ENCODE measurements at regions not wholly inside any gene's neighbourhood (a gene's known extent, or its start where the extent isn't known, plus 50 kb on each side); places are given as distances from the start of the nearest gene placed in this dataset.

DNA sequence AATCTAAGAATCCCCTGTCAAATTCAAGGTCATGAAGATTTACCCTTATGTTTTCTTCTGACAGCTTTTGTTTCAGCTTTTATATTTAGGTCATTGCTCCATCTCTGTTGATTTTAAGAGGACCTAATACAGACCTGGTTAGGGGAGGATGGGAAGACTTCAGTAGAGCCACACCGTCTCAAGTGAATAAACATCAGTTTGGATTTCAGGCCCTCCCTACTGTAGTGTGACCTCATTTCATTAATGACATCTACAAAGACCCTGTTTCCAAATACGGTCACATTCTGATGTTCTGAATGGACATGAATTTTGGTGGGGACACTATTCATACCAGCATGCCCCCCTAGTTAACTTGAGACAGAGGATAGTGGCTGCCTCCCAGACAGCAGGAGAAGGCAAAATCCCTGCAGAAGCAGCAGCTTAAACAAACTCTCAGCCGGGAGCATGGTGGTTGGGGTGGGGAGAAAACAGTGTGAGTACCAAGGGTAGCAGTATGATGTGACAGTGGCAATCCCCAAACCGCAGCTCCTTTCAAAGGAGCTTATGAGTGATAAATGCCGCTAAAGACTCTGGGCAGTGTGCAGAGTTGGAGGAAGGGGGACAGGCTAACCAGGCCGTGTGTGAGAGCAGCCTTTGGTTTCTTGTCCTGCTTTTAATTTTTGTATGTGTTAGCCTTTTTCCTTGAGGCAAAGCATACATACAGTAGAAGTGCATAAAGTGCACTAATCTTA lies 65.9 kb upstream of the TNP1 start:
- Mint-ChIP-seq H3K27me3 (ENCODE audit: insufficient read depth, low read depth, poor library complexity) (no peaks in the 10 kb centered on the region), H3K4me3 (no peak overlapping the region), H3K9me3 (peaks cover 6% of the 10 kb centered on the region; the same call in 1 of the 3 replicates), H3K36me3 (ENCODE audit: low read depth) (no peaks in the 10 kb centered on the region), H3K4me1 (peaks cover 17% of the 10 kb centered on the region), H3K27ac (no peak overlapping the region)
- TF ChIP-seq EZH2phosphoT487 (IDR thresholded peaks at IDR 0.05; ENCODE audit: unreplicated experiment): no peak
- no peak for TF ChIP-seq ZNF331 (CRISPR knock-in tag; IDR thresholded peaks at IDR 0.05; ENCODE audit: low read depth)
- TF ChIP-seq, protein P1, sequence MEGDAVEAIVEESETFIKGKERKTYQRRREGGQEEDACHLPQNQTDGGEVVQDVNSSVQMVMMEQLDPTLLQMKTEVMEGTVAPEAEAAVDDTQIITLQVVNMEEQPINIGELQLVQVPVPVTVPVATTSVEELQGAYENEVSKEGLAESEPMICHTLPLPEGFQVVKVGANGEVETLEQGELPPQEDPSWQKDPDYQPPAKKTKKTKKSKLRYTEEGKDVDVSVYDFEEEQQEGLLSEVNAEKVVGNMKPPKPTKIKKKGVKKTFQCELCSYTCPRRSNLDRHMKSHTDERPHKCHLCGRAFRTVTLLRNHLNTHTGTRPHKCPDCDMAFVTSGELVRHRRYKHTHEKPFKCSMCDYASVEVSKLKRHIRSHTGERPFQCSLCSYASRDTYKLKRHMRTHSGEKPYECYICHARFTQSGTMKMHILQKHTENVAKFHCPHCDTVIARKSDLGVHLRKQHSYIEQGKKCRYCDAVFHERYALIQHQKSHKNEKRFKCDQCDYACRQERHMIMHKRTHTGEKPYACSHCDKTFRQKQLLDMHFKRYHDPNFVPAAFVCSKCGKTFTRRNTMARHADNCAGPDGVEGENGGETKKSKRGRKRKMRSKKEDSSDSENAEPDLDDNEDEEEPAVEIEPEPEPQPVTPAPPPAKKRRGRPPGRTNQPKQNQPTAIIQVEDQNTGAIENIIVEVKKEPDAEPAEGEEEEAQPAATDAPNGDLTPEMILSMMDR (conservative IDR thresholded peaks at IDR 0.05; ENCODE audit: low read depth in 2 of 2): no peak
- TF ChIP-seq, protein P2, sequence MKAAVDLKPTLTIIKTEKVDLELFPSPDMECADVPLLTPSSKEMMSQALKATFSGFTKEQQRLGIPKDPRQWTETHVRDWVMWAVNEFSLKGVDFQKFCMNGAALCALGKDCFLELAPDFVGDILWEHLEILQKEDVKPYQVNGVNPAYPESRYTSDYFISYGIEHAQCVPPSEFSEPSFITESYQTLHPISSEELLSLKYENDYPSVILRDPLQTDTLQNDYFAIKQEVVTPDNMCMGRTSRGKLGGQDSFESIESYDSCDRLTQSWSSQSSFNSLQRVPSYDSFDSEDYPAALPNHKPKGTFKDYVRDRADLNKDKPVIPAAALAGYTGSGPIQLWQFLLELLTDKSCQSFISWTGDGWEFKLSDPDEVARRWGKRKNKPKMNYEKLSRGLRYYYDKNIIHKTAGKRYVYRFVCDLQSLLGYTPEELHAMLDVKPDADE (IDR thresholded peaks at IDR 0.05): no peak
- TF ChIP-seq EZH2 (IDR thresholded peaks at IDR 0.05; ENCODE audit: low read depth, unreplicated experiment): no peak
- Histone ChIP-seq H3K4me1 (ENCODE audit: insufficient read depth) (peaks cover 7% of the 10 kb centered on the region; the same call in 1 of the 2 replicates), H3K4me2 (no peak overlapping the region), H3K27ac (ENCODE audit: low read depth) (no peak overlapping the region), H3K27me3 (ENCODE audit: insufficient read depth) (no peaks in the 10 kb centered on the region), H3K36me3 (ENCODE audit: insufficient read depth) (no peaks in the 10 kb centered on the region), H3K79me2 (replicated peaks; ENCODE audit: insufficient read depth) (no peaks in the 10 kb centered on the region), H3F3A (replicated peaks; ENCODE audit: low read depth) (no peaks in the 10 kb centered on the region), H3K4me3 (no peak overlapping the region), H2AFZ (no peak overlapping the region), H4K20me1 (replicated peaks; ENCODE audit: insufficient read depth) (no peaks in the 10 kb centered on the region; the same call in 1 of the 2 replicates), H3K9me2 (ENCODE audit: insufficient read depth) (peaks cover 9% of the 10 kb centered on the region; the same call in 1 of the 2 replicates)
- no peak for DNase-seq (ENCODE audit: low spot score)
- no peak for ATAC-seq

DNA sequence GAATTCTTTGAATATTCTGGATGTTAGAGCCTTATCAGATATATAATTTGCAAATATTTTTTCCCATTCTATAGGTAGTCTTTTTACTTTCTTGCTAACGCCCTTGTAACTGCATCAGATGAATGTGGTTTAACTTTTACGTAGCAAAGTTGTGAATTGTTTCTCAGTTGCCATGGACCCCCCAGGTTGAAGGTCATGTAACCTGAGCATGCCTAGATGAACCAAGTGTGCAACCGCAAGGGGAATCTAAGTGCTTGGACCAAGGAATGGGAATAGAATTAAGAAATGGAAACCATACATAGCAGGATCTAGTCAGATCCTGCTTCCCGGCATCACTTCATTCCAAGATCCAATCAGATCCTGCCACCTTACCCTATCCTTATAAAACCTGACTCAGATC lies 65.1 kb upstream of the TNP1 start:
- no peak overlapping the region for H3K4me3 Mint-ChIP-seq
- peaks cover 7% of the 10 kb centered on the region; the same call in 1 of the 2 replicates for H3K4me1 ChIP-seq (ENCODE audit: insufficient read depth)
- no peaks in the 10 kb centered on the region for H3F3A ChIP-seq (replicated peaks; ENCODE audit: low read depth)
- H3K27me3 ChIP-seq (ENCODE audit: insufficient read depth): no peaks in the 10 kb centered on the region
- no peak overlapping the region for H2AFZ ChIP-seq
- no peaks in the 10 kb centered on the region for H3K36me3 Mint-ChIP-seq (ENCODE audit: low read depth)
- H3K36me3 ChIP-seq (ENCODE audit: insufficient read depth): no peaks in the 10 kb centered on the region
- no peak overlapping the region for H3K4me2 ChIP-seq
- no peak for ATAC-seq
- peaks cover 17% of the 10 kb centered on the region for H3K4me1 Mint-ChIP-seq
- H3K27ac ChIP-seq (ENCODE audit: low read depth): no peak overlapping the region
- H3K27ac Mint-ChIP-seq: no peak overlapping the region
- no peak for DNase-seq (ENCODE audit: low spot score)
- no peaks in the 10 kb centered on the region for H3K79me2 ChIP-seq (replicated peaks; ENCODE audit: insufficient read depth)
- no peaks in the 10 kb centered on the region for H3K27me3 Mint-ChIP-seq (ENCODE audit: insufficient read depth, low read depth, poor library complexity)
- no peak overlapping the region for H3K4me3 ChIP-seq
- no peaks in the 10 kb centered on the region; the same call in 1 of the 2 replicates for H4K20me1 ChIP-seq (replicated peaks; ENCODE audit: insufficient read depth)
- H3K9me3 Mint-ChIP-seq: peaks cover 6% of the 10 kb centered on the region; the same call in 1 of the 3 replicates
- peaks cover 5% of the 10 kb centered on the region; the same call in 1 of the 2 replicates for H3K9me2 ChIP-seq (ENCODE audit: insufficient read depth)
- TF ChIP-seq, protein P3, sequence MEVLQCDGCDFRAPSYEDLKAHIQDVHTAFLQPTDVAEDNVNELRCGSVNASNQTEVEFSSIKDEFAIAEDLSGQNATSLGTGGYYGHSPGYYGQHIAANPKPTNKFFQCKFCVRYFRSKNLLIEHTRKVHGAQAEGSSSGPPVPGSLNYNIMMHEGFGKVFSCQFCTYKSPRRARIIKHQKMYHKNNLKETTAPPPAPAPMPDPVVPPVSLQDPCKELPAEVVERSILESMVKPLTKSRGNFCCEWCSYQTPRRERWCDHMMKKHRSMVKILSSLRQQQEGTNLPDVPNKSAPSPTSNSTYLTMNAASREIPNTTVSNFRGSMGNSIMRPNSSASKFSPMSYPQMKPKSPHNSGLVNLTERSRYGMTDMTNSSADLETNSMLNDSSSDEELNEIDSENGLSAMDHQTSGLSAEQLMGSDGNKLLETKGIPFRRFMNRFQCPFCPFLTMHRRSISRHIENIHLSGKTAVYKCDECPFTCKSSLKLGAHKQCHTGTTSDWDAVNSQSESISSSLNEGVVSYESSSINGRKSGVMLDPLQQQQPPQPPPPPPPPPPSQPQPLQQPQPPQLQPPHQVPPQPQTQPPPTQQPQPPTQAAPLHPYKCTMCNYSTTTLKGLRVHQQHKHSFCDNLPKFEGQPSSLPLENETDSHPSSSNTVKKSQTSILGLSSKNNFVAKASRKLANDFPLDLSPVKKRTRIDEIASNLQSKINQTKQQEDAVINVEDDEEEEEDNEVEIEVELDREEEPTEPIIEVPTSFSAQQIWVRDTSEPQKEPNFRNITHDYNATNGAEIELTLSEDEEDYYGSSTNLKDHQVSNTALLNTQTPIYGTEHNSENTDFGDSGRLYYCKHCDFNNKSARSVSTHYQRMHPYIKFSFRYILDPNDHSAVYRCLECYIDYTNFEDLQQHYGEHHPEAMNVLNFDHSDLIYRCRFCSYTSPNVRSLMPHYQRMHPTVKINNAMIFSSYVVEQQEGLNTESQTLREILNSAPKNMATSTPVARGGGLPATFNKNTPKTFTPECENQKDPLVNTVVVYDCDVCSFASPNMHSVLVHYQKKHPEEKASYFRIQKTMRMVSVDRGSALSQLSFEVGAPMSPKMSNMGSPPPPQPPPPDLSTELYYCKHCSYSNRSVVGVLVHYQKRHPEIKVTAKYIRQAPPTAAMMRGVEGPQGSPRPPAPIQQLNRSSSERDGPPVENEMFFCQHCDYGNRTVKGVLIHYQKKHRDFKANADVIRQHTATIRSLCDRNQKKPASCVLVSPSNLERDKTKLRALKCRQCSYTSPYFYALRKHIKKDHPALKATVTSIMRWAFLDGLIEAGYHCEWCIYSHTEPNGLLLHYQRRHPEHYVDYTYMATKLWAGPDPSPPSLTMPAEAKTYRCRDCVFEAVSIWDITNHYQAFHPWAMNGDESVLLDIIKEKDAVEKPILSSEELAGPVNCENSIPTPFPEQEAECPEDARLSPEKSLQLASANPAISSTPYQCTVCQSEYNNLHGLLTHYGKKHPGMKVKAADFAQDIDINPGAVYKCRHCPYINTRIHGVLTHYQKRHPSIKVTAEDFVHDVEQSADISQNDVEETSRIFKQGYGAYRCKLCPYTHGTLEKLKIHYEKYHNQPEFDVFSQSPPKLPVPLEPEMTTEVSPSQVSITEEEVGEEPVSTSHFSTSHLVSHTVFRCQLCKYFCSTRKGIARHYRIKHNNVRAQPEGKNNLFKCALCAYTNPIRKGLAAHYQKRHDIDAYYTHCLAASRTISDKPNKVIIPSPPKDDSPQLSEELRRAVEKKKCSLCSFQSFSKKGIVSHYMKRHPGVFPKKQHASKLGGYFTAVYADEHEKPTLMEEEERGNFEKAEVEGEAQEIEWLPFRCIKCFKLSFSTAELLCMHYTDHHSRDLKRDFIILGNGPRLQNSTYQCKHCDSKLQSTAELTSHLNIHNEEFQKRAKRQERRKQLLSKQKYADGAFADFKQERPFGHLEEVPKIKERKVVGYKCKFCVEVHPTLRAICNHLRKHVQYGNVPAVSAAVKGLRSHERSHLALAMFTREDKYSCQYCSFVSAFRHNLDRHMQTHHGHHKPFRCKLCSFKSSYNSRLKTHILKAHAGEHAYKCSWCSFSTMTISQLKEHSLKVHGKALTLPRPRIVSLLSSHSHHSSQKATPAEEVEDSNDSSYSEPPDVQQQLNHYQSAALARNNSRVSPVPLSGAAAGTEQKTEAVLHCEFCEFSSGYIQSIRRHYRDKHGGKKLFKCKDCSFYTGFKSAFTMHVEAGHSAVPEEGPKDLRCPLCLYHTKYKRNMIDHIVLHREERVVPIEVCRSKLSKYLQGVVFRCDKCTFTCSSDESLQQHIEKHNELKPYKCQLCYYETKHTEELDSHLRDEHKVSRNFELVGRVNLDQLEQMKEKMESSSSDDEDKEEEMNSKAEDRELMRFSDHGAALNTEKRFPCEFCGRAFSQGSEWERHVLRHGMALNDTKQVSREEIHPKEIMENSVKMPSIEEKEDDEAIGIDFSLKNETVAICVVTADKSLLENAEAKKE (CRISPR knock-in tag; IDR thresholded peaks at IDR 0.05): no peak
- TF ChIP-seq, protein P1 (conservative IDR thresholded peaks at IDR 0.05; ENCODE audit: low read depth in 2 of 2): no peak
- TF ChIP-seq EZH2phosphoT487 (IDR thresholded peaks at IDR 0.05; ENCODE audit: unreplicated experiment): no peak
